GM21390 (cell line): ENCODE measurements at regions not wholly inside any gene's neighbourhood (a gene's known extent, or its start where the extent isn't known, plus 50 kb on each side); places are given as distances from the start of the nearest gene placed in this dataset.
"Not testable (repeated sequence)": the region's sequence is repeated elsewhere in the genome, so short reads cannot be mapped to it uniquely, and the experiment has no call there.

Experiments
- ATAC-seq: cut with Tn5 transposase; IDR thresholded peaks from one replicate; pipeline ENCODE4 v1.9.1; 2021; ENCODE audit not compliant: unreplicated experiment

DNA sequence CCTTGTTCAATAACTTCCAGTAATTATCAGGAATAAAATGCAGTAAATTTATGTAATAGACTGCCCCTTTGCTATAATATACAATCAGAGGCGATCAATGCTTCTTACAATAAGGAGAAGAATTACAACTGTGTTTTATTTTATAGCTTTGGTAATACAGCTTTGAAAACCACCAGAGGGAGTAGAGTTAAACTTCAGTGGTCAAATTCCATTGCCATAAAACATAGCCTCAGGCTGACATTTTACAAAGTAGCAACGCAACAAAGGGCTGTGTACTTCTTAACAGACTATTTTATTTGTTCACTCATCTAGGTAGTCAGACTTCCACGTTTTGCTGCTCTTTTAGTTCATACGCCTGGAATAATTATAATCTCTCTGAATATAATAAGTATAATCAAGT, 58.5 kb downstream of the TEX13C start:
- ATAC-seq, result no peak

DNA sequence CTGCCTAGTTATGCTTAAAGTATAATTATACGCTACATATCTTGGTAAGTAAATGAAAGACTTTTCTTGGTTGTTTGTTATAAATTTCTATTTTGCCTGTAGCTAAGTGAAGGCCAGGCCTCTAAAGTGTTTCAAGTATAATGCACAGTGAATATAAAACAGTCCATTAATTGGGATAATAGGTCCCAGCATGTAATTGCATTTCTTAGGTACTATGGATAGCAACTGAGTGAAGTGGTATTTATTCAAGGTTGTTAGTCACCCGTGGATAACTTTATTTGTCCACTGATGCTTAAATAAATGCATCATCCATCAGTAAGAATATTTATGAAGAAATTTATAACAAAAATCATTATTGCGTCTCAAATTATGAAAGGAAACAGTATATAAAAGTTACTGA, 59.1 kb downstream of the TEX13C start:
- ATAC-seq, result no peak

DNA sequence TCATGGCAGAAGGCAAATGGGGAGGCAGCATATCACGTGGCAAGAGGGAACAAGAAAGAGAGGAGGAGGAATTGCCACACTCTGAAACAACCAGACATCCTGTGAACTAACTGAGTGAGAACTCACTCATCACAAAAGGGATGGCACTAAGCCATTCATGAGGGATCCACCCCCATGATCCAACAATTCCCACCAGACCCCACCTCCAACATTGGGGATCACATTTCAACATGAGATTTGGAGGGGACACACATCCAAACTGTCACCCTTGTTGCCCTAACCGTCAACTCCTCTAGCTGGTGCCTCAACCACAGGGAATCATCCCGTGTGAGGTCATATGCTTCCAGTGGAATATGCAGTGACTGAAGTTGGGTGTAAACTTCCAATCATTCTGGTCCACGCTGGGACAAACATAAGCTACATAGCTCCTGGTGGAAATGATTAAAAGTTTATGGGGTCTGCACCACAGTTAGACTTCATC, 62.5 kb downstream of the TEX13C start:
- no peak for ATAC-seq

DNA sequence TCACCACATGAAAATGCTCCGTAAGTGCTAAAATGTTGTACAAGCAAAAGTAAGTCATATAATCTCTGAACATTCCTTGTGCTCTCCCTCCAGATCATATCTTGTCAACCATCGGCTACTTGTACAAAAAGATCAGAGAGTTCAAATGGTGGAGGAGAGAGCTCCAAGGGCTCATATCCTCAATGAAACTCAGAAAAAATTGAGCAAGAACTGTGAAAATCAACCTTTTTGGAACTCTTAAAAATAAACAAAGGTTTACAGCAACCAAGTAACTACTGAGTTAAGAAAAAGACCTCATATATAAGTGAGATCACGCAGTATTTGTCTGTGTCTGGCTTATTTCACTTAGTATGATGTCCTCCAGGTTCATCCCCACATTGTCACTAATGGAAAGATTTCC, 63.2 kb downstream of the TEX13C start:
- no peak for ATAC-seq

DNA sequence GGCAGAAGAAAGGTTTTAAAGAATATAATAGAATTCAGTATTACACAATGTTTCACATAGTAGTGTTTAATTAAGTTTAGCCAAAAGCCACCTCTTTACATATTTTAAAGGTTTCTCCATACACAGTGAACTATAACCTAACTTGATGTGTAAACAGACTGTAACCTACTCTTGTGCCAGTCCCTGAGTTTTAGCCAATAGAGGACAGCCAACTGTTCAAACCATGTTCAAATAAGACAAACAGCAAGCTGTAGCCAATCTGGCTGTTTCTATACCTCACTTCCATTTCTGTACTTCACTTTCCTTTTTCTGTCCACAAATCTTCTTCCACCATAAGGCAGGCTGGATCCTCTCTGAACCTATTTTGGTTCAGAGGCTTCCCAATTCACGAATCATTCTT, 65.2 kb downstream of the TEX13C start:
- no peak for ATAC-seq

DNA sequence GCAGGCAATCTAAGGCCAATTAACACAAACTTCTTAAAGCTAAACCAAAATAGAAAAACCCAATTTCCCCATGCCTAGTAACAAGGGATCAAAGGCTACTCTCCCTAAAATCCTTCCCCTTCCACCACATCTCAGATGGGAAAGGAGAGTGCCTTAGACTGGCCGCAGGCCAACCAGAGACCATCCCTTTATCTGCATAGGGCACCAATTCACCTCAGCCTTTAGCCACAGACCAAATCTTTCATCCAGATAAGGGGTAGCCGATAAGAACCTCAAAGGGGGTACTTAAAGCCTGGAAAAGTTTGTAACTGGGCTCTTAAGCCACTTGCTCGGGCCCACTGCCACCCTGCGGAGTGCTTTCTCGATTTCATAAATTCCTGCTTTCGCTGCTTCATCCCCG, 68.3 kb downstream of the TEX13C start:
- ATAC-seq, result no peak

DNA sequence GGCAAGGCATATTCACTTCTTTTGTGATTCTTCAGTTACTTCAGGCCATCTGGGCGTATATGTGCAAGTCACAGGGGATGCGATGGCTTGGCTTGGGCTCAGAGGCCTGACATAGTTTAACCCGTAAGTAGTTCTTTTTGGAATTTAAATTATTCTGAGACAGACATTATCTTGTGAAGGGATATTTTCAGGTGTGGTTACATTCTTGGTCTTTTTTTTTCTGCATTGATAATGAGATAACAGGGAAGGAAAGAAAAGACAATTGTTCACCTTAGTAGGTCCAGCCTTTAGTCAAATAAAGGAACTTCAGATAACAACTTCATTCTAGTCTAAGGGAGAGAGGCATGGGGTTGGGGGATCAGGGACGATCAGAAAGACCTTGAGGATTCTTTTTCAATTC, 74.8 kb downstream of the TEX13C start:
- ATAC-seq, result no peak

DNA sequence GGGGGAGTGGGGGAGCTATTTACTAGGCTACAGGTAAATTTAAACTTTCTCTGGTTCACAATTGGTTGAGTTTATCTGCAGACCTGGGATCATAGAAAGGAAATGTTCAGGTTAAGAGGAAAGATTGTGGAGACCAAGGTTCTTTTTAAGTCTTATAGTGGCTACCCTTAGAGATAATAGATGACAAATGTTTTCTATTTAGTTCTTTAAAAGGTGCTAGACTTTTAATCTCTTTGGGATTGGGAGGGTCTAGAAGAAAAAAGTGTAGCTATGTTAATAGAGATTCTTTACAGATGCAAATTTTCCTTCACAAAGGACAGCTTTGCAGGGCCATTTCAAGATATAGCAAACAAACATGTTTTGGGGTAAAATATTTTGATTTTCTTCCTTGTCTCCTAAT, 76.0 kb downstream of the TEX13C start:
- ATAC-seq, result no peak

DNA sequence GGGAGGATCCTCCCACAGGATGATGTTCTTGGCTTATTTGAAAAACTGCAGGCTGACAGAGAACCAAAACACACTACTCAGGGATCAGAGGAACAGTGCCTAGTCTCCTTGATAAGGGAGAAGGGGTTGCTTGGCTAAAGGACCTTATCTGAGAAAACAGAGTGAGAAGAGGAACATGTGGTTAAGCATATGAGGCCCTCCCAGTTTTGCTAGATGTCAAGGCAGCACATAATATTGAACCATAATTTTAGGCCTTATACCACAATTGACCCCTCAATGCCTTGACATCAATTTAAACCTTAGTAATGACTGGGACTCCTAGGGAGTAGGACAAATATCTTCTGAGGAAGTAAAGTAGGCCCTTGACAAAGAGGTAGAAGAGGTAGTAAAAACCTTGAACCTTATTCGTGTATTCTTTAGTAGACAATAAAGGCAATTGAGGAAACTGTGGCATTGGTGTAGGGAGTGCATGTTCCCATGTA, 79.3 kb downstream of the TEX13C start:
- ATAC-seq, result no peak

DNA sequence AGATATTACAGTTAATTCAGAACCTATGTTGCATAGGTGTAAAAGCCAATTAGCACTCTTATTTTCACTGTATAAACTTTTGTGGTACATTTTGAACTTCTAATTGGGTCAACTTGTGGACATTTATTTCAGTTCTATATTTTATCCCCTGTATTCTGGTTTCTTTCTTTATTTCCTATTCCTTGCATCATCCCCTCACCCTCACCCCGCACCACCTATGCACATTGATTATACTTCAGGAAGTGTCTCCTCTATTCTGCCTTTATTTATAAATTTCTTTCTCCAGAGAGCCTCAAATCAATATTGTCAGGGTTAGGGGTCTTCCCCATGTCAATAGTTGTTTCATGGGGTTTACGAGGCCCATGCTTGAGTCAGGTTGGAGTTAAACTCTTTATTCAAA, 83.1 kb downstream of the TEX13C start:
- no peak for ATAC-seq

DNA sequence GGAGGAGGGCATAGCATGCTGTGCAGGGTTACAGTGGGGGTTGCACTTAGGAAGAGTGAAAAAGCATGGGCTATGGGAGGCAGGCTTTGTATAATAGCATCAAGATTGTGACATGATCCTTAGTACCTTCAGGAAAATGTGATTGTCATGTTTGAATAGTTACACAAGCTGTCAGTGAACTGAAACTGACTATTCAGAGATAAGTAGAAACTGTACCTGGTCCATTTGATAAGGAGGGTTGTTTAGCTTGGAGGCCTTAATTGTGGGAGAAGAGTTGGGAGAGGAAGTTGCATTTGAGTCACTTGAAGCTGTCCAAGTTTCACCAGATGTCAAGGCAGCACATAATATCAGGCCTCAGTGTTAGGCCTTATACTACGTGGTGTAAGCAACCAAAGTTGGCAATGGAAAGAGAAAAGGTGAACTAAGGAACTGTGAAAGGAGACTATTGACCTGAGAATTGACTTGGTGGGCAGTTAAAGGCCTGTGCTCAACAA, 85.0 kb downstream of the TEX13C start:
- ATAC-seq, result no peak

DNA sequence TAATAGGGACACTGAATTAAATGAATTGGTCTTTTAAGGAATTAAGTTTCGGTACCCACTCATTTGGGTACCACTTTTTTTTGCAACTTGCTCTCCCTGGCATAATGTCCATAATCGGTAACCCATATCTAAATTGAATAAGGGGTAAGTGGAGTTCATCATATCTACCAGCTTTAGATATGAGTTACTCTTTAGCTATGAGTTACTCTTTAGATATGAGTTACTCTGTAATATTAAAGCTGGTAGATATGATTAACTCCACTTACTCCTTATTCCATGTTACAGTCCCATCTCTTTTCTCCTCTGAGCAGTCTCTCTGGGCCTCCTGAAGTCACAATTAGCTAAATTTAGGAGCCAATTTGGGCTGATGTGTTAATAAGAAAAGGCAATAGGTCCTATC, 85.7 kb downstream of the TEX13C start:
- ATAC-seq, result no peak

DNA sequence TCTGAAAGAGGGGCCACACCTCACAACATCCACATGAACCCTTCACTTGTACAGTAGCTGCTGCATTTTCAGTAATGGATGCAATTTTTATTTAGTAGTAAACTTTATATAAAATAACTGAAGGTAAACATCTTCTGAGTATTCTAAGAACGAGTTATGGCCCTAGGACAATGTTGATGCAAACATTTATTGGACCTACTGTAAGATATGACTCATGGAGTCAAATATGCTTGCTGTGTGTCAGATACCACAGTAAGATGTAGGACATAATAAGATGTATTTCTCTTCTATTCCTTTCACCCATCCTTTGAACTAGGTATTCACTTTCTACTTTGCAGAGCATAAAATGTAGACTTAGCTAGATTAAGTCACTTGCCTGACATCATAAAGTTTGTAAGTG, 87.6 kb downstream of the TEX13C start:
- no peak for ATAC-seq

DNA sequence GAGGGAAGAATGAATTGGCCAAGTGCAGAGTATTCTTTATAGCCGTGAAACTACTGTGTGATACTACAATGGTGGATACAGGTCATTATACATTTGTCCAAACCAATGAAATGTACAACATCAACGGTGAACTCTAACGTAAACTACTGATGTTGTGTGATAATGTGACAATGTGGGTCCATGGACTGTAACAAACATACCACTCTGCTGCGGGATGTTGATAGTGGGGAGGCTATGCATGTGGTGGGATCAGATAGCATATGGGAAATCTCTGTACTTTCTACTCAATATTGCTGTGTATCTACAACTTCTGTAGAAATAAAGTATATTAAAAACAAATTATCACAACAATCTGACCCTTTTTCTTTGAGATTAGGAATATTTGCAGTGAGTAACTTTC, 101.1 kb downstream of the TEX13C start:
- no peak for ATAC-seq

DNA sequence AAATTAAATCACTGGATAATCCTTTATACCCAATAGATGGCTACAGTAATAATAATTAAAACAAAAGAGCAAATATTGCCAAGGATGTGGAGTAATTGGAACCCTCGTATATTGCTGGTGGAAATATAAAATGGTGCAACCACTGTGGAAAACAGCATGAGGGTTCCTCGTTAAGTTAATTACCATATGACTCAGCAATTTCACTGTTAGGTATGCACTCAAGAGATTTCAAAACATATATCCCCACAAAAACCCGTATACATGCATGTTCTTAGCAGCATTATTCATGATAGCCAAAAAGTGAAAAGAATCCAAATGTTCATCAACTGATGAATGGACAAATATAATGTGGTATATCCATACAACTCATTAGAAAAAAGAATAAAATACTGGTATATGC, 103.3 kb downstream of the TEX13C start:
- ATAC-seq, result no peak

DNA sequence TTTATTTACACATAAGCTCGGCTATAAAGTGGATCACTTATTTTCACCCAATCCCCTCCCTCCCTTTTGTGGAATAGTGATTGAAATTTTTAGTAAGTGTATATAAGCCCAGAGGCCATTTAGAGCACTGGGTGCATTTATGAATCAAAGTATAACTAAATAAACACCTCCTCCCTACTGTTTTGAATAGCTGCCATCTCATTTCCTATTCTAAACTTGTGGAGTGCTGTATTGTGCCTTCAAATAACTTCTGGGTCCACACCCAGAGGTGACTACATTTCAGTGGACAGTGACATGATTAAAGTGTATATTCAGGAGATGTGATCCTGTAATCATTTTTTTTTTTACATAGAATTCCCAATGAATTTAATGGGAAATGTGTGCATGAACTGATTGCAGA, 104.9 kb downstream of the TEX13C start:
- no peak for ATAC-seq

DNA sequence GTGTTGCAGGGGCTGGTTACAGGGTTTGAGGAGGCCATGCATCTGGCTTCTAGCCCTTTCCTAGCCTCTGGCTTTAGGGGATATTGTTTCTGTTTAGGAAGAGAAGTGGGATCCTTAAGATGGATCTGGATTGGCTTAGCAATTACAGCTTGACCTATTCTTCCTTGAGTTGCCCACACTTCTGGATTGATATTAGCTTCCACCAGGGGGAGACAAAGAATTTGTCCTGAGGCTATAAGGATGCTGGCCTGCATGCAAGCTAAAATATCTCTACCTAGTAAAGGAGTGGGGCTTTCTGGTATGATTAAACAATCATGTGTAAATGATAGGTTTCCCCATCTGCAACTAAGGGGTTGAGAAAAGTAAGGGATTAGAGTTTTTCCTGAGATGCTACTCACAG, 117.2 kb downstream of the TEX13C start:
- ATAC-seq, result no peak

DNA sequence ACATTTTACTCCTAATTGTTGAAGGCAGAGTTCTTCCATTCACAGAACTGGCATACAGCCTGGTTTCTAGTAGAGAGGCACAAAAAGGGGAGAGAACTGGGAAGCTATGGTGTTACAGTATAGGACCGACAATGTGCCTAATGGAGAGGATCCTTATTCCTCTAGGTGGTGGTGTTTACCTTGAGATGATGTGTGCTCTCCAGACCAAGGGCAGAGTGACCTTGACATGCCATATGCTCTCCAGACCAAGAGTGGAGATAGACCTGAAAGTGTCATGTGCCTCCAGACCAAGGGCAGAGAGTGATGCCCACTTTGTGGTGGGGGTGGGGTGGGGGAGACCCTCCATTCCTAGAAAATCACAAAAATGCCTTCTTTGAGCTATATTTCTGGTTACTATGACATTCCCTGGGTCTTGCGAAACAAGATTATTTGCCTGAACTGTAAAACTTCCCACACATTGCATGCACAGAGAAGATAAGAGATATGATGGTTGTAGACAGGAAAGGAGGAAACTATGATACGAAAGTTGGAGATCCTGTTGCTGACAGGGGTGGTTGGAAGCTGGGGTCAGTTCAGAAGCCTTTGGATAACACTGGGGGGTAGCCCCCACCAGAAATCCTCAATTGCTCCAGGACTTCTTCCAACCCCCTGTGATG, 119.7 kb downstream of the TEX13C start:
- ATAC-seq, result no peak

DNA sequence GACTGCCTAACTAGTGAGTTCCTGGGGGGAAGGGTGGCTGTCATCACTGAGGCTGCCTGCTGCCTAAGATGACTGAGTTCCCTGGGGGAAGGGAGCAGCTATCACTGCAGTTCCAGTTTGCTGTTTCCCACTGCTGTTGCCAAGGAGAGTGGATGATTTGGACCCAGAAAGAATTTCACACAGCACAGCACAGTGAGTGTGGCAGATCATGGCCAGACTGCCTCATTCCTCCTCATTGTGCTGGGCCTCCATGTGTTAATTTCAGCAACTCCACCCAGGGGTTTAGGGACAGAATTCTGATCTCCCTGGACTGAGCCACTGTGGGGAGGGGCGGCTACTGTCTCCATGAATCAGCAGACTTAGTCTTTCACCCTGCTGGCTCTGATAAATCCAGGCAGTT, 125.0 kb downstream of the TEX13C start:
- ATAC-seq, result no peak

DNA sequence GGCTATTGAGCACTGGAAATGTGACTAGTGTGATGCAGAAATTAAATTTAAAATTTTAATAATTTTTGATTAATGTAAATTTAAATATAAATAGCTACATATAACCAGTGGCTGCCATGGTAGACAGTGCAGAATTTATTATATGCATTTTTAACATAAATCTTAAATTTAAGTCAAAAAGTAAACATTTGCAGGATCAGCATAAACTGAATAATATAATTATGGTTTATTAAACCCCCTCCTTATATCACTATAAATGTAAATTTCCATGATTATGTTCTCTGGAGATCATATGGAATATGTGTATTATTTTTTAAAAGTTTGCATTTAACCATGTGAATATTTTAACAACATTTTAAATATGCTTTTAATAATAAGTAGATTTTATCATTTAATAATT, 155.8 kb downstream of the TEX13C start:
- ATAC-seq, result no peak

DNA sequence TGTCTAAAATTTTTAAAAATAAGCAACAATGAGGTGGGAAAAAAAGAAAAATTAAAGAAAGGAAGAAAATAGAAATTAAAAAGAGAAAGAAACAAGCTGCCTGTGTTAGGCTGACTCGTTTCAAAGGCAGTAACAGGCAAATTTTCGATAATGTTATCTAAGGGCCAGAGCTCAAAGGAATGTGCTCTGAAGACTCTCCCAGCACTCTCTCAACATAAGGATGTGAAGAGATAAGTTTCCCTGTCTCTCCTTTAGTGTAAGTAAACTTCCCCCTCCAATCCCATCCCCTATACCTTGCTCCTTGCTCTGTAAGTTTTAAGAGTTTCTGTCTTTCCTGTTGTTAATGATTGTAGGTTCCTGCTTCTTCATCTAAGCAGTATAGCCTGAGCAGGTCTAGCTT, 172.8 kb downstream of the TEX13C start:
- no peak for ATAC-seq

DNA sequence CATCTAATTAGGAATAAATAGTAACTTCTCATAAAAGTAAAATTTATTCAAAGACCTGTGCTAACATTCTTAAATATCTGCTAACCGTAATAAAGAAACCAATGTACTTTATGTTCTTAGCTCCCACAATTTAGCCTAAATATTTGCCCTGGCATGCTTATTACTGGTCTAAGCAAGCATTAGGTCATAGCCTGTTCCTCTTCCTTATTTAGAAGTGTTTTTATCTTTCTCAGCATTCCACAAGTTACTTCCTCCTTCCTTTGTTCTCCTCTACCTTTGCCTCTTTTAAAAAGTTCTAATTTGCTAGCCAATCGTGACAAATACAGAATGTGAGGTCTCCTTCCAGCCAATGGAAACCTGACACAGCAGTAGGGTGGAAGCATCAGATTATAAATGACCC, 173.3 kb downstream of the TEX13C start:
- not testable (repeated sequence) for ATAC-seq

DNA sequence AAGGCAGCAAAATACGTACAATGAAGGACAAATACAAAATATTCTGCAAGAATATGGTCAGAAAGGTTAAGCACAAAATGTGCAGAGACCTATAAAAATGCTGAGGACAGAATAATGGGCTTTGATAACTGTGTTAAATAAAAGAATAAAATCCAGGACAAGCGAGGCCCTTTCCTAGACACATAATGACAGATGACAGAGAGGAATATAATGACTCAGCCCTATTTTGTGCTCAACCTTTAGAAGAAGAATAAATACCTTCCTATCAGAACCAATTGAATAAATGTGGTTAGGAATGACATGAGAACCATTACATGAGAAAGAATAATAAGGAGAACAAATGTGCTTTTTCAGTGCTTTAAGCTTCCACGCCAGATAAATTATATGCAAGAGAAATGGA, 178.0 kb downstream of the TEX13C start:
- ATAC-seq, result no peak
